SK-N-SH treated with all-trans-retinoic acid at 6 μM for 48 hours (cell line): ENCODE measurements at regions not wholly inside any gene's neighbourhood (a gene's known extent, or its start where the extent isn't known, plus 50 kb on each side); places are given as distances from the start of the nearest gene placed in this dataset.

Experiments used
- ATAC-seq: fragments of 200-7000 bp; cut with Tn5 transposase; 3 replicates; pipeline ENCODE4 v1.9.1; 2020; ENCODE audit warnings: mild to moderate bottlenecking, moderate library complexity
- ARNTL ChIP-seq: fragments of 450-650 bp; formaldehyde crosslinking; IDR thresholded peaks from 2 replicates; pipeline ENCODE4 v1.5.0; 2020; ENCODE audit warnings: low read depth, mild to moderate bottlenecking, moderate library complexity, borderline replicate concordance
- CREB5 ChIP-seq: fragments of 250-450 bp; sonication (Bioruptor Pico); IDR thresholded peaks from 2 replicates; pipeline ENCODE4 v1.5.1; 2020; ENCODE audit warnings: low read depth, mild to moderate bottlenecking, moderate library complexity
- CSRNP3 ChIP-seq: fragments of 250-450 bp; sonication (Bioruptor Pico); IDR thresholded peaks from 2 replicates; pipeline ENCODE4 v1.5.1; 2021; ENCODE audit warnings: mild to moderate bottlenecking, moderate library complexity
- ESRRG ChIP-seq: fragments of 250-450 bp; sonication (Bioruptor Pico); IDR thresholded peaks from 2 replicates; pipeline ENCODE4 v1.6.1; 2021; ENCODE audit warnings: mild to moderate bottlenecking
- ISL1 ChIP-seq: fragments of 250-450 bp; sonication (Bioruptor Pico); IDR thresholded peaks from 2 replicates; pipeline ENCODE4 v2.1.2; 2022; ENCODE audit warnings: mild to moderate bottlenecking, moderate library complexity
- OSR1 ChIP-seq: fragments of 250-450 bp; sonication (Bioruptor Pico); IDR thresholded peaks from 2 replicates; pipeline ENCODE4 v1.8.0; 2022; ENCODE audit warnings: moderate library complexity, mild to moderate bottlenecking, inconsistent platforms
- PPARA ChIP-seq: fragments of 250-450 bp; sonication (Bioruptor Pico); IDR thresholded peaks from 2 replicates; pipeline ENCODE4 v1.5.0; 2020; ENCODE audit warnings: mild to moderate bottlenecking, borderline replicate concordance
- RARB ChIP-seq: fragments of 250-450 bp; sonication (Bioruptor Pico); IDR thresholded peaks from 2 replicates; pipeline ENCODE4 v1.8.0; 2021; ENCODE audit warnings: mild to moderate bottlenecking, moderate library complexity
- SNAI2 ChIP-seq: fragments of 250-450 bp; sonication (Bioruptor Pico); IDR thresholded peaks from 2 replicates; pipeline ENCODE4 v1.5.0; 2020; ENCODE audit warnings: mild to moderate bottlenecking, moderate library complexity
- TCF4 ChIP-seq: fragments of 250-450 bp; sonication (Bioruptor Pico); IDR thresholded peaks from 2 replicates; pipeline ENCODE4 v1.8.0; 2021; ENCODE audit warnings: mild to moderate bottlenecking, moderate library complexity, borderline replicate concordance
- TOX ChIP-seq: fragments of 250-450 bp; sonication (Bioruptor Pico); IDR thresholded peaks from 2 replicates; pipeline ENCODE4 v1.8.0; 2021; ENCODE audit warnings: mild to moderate bottlenecking, moderate library complexity, borderline replicate concordance
- ZC3H10 ChIP-seq: fragments of 250-450 bp; sonication (Bioruptor Pico); IDR thresholded peaks from 2 replicates; pipeline ENCODE4 v1.5.1; 2021; ENCODE audit warnings: mild to moderate bottlenecking, moderate library complexity
- ZFP3 ChIP-seq: fragments of 250-450 bp; sonication (Bioruptor Pico); IDR thresholded peaks from 2 replicates; pipeline ENCODE4 v1.5.0; 2020; ENCODE audit warnings: mild to moderate bottlenecking, moderate library complexity
- ZNF565 ChIP-seq: fragments of 450-650 bp; formaldehyde crosslinking; conservative IDR thresholded peaks from 2 replicates; pipeline ENCODE4 v1.5.0; 2020; ENCODE audit warnings: low read depth, mild to moderate bottlenecking, moderate library complexity
- TF ChIP-seq, protein P1 (sequence below): fragments of 250-450 bp; sonication (Bioruptor Pico); IDR thresholded peaks from 2 replicates; pipeline ENCODE4 v1.8.0; 2020; ENCODE audit warnings: mild to moderate bottlenecking, moderate library complexity, borderline replicate concordance
- TF ChIP-seq, protein P2 (sequence below): fragments of 250-450 bp; sonication (Bioruptor Pico); IDR thresholded peaks from 2 replicates; pipeline ENCODE4 v1.5.0; 2020; ENCODE audit warnings: mild to moderate bottlenecking, moderate library complexity
- TF ChIP-seq, protein P3 (sequence below): fragments of 250-450 bp; sonication (Bioruptor Pico); IDR thresholded peaks from 2 replicates; pipeline ENCODE4 v1.8.0; 2021; ENCODE audit warnings: low read depth, mild to moderate bottlenecking, moderate library complexity, borderline replicate concordance

DNA sequence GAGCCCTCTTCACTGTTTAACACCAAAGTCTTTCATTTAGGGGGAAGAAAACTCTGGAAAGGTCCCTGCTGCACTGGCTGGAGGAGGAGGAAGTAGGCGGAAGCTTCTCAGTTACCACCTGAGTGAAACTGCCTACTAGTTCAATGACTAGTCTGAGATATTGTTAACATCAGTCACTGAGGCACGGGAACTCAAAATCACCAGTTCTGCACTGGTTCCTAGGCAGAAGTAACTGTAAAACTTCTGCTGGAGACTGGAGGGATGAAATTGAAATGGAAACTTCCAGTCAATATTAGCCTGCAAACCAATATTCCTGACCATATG lies 178.3 kb downstream of the SNCA start:
- TF ChIP-seq, protein P1, sequence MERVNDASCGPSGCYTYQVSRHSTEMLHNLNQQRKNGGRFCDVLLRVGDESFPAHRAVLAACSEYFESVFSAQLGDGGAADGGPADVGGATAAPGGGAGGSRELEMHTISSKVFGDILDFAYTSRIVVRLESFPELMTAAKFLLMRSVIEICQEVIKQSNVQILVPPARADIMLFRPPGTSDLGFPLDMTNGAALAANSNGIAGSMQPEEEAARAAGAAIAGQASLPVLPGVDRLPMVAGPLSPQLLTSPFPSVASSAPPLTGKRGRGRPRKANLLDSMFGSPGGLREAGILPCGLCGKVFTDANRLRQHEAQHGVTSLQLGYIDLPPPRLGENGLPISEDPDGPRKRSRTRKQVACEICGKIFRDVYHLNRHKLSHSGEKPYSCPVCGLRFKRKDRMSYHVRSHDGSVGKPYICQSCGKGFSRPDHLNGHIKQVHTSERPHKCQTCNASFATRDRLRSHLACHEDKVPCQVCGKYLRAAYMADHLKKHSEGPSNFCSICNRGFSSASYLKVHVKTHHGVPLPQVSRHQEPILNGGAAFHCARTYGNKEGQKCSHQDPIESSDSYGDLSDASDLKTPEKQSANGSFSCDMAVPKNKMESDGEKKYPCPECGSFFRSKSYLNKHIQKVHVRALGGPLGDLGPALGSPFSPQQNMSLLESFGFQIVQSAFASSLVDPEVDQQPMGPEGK, result no peak
- TF ChIP-seq TOX (CRISPR knock-in tag) (no peak), ZNF565 (no peak), ISL1 (no peak), OSR1 (CRISPR knock-in tag) (no peak), PPARA (no peak), SNAI2 (no peak), ARNTL (CRISPR knock-in tag) (no peak), ZFP3 (CRISPR knock-in tag) (no peak), ESRRG (CRISPR knock-in tag) (no peak), TCF4 (CRISPR knock-in tag) (no peak)
- TF ChIP-seq, protein P2, sequence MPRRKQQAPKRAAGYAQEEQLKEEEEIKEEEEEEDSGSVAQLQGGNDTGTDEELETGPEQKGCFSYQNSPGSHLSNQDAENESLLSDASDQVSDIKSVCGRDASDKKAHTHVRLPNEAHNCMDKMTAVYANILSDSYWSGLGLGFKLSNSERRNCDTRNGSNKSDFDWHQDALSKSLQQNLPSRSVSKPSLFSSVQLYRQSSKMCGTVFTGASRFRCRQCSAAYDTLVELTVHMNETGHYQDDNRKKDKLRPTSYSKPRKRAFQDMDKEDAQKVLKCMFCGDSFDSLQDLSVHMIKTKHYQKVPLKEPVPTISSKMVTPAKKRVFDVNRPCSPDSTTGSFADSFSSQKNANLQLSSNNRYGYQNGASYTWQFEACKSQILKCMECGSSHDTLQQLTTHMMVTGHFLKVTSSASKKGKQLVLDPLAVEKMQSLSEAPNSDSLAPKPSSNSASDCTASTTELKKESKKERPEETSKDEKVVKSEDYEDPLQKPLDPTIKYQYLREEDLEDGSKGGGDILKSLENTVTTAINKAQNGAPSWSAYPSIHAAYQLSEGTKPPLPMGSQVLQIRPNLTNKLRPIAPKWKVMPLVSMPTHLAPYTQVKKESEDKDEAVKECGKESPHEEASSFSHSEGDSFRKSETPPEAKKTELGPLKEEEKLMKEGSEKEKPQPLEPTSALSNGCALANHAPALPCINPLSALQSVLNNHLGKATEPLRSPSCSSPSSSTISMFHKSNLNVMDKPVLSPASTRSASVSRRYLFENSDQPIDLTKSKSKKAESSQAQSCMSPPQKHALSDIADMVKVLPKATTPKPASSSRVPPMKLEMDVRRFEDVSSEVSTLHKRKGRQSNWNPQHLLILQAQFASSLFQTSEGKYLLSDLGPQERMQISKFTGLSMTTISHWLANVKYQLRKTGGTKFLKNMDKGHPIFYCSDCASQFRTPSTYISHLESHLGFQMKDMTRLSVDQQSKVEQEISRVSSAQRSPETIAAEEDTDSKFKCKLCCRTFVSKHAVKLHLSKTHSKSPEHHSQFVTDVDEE (CRISPR knock-in tag), result no peak
- ATAC-seq, result no peak

- peak; percentile 65; the same call in 2 of the 3 replicates for ATAC-seq
- TF ChIP-seq CREB5 (no peak), PPARA (no peak), ARNTL (CRISPR knock-in tag) (no peak), OSR1 (CRISPR knock-in tag) (no peak), RARB (no peak)
- TF ChIP-seq, protein P2 (CRISPR knock-in tag), result no peak
- TF ChIP-seq, all 23 proteins: peak for 0
Measured at GRCh38 chr4:89657931-89658700, 178.8 kb downstream of the SNCA start.

GRCh38 chr4:89653012-89653411 lies 183.9 kb downstream of the SNCA start:
- TF ChIP-seq CSRNP3 (CRISPR knock-in tag), result no peak
- TF ChIP-seq ISL1, result no peak
- TF ChIP-seq ZC3H10 (CRISPR knock-in tag), result no peak
- TF ChIP-seq, protein P3, sequence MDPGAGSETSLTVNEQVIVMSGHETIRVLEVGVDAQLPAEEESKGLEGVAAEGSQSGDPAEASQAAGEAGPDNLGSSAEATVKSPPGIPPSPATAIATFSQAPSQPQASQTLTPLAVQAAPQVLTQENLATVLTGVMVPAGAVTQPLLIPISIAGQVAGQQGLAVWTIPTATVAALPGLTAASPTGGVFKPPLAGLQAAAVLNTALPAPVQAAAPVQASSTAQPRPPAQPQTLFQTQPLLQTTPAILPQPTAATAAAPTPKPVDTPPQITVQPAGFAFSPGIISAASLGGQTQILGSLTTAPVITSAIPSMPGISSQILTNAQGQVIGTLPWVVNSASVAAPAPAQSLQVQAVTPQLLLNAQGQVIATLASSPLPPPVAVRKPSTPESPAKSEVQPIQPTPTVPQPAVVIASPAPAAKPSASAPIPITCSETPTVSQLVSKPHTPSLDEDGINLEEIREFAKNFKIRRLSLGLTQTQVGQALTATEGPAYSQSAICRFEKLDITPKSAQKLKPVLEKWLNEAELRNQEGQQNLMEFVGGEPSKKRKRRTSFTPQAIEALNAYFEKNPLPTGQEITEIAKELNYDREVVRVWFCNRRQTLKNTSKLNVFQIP, result no peak
- ATAC-seq, result no peak
